ENCODE measurements at regions not wholly inside any gene's neighbourhood (a gene's known extent, or its start where the extent isn't known, plus 50 kb on each side); places are given as distances from the start of the nearest gene placed in this dataset.

- H3K27me3 Mint-ChIP-seq: no peaks in the 10 kb centered on the region
- H3K27ac Mint-ChIP-seq: no peak overlapping the region
- intact Hi-C loops (cut with micrococcal nuclease): no loop called here
- no peak overlapping the region for H3K4me3 Mint-ChIP-seq
- no peaks in the 10 kb centered on the region for H3K9me3 Mint-ChIP-seq
- H3K36me3 Mint-ChIP-seq (ENCODE audit: low read depth): no peaks in the 10 kb centered on the region
- no peaks in the 10 kb centered on the region for H3K4me1 Mint-ChIP-seq (ENCODE audit: low read depth)
Measured at GRCh38 chr18:55111271-55111670, 152.0 kb upstream of the CCDC68 start.

- Mint-ChIP-seq H3K4me1 (ENCODE audit: low read depth) (no peaks in the 10 kb centered on the region), H3K9me3 (no peaks in the 10 kb centered on the region), H3K36me3 (ENCODE audit: low read depth) (no peaks in the 10 kb centered on the region), H3K27me3 (no peaks in the 10 kb centered on the region), H3K4me3 (no peak overlapping the region), H3K27ac (no peak overlapping the region)
- intact Hi-C loops (cut with micrococcal nuclease): no loop called here
Measured at GRCh38 chr18:55110436-55110835, 151.2 kb upstream of the CCDC68 start.

GRCh38 chr18:55109818-55110414 is 150.7 kb upstream of the CCDC68 start:
- Mint-ChIP-seq H3K4me3 (no peak overlapping the region), H3K36me3 (ENCODE audit: low read depth) (no peaks in the 10 kb centered on the region), H3K9me3 (no peaks in the 10 kb centered on the region), H3K27ac (no peak overlapping the region), H3K27me3 (no peaks in the 10 kb centered on the region), H3K4me1 (ENCODE audit: low read depth) (no peaks in the 10 kb centered on the region)
- intact Hi-C loops (cut with micrococcal nuclease): no loop called here

- no peaks in the 10 kb centered on the region for H3K27me3 Mint-ChIP-seq
- H3K27ac Mint-ChIP-seq: no peak overlapping the region
- no peaks in the 10 kb centered on the region for H3K4me1 Mint-ChIP-seq (ENCODE audit: low read depth)
- no peaks in the 10 kb centered on the region for H3K36me3 Mint-ChIP-seq (ENCODE audit: low read depth)
- intact Hi-C loops (cut with micrococcal nuclease): no loop called here
- no peaks in the 10 kb centered on the region for H3K9me3 Mint-ChIP-seq
- H3K4me3 Mint-ChIP-seq: no peak overlapping the region
Measured at GRCh38 chr18:55106906-55107305, 147.6 kb upstream of the CCDC68 start.

- intact Hi-C loops (cut with micrococcal nuclease): no loop called here
- Mint-ChIP-seq H3K36me3 (ENCODE audit: low read depth) (no peaks in the 10 kb centered on the region), H3K4me3 (no peak overlapping the region), H3K4me1 (ENCODE audit: low read depth) (no peaks in the 10 kb centered on the region), H3K9me3 (no peaks in the 10 kb centered on the region), H3K27ac (no peak overlapping the region), H3K27me3 (no peaks in the 10 kb centered on the region)
Measured at GRCh38 chr18:55106466-55106865, 147.2 kb upstream of the CCDC68 start.

- H3K4me3 Mint-ChIP-seq: no peak overlapping the region
- no peaks in the 10 kb centered on the region for H3K4me1 Mint-ChIP-seq (ENCODE audit: low read depth)
Measured at GRCh38 chr18:55105873-55106272, 146.6 kb upstream of the CCDC68 start.

GRCh38 chr18:55102958-55103456 is 143.7 kb upstream of the CCDC68 start:
- Mint-ChIP-seq H3K27ac (no peak overlapping the region), H3K4me1 (ENCODE audit: low read depth) (no peaks in the 10 kb centered on the region), H3K9me3 (no peaks in the 10 kb centered on the region), H3K4me3 (no peak overlapping the region), H3K27me3 (no peaks in the 10 kb centered on the region), H3K36me3 (ENCODE audit: low read depth) (no peaks in the 10 kb centered on the region)
- intact Hi-C loops (cut with micrococcal nuclease): no loop called here

More at GRCh38 chr18:55105873-55106272, 146.6 kb upstream of the CCDC68 start:
- no peaks in the 10 kb centered on the region for H3K9me3 Mint-ChIP-seq
- H3K27me3 Mint-ChIP-seq: no peaks in the 10 kb centered on the region
- H3K36me3 Mint-ChIP-seq (ENCODE audit: low read depth): no peaks in the 10 kb centered on the region
- intact Hi-C loops (cut with micrococcal nuclease): no loop called here
- no peak overlapping the region for H3K27ac Mint-ChIP-seq

GRCh38 chr18:55102501-55102900 is 143.2 kb upstream of the CCDC68 start:
- no peak overlapping the region for H3K4me3 Mint-ChIP-seq
- no peaks in the 10 kb centered on the region for H3K4me1 Mint-ChIP-seq (ENCODE audit: low read depth)
- H3K36me3 Mint-ChIP-seq (ENCODE audit: low read depth): no peaks in the 10 kb centered on the region
- H3K27ac Mint-ChIP-seq: no peak overlapping the region
- no peaks in the 10 kb centered on the region for H3K9me3 Mint-ChIP-seq
- no peaks in the 10 kb centered on the region for H3K27me3 Mint-ChIP-seq
- intact Hi-C loops (cut with micrococcal nuclease): no loop called here

- Mint-ChIP-seq H3K27me3 (no peaks in the 10 kb centered on the region), H3K27ac (no peak overlapping the region), H3K9me3 (no peaks in the 10 kb centered on the region), H3K36me3 (ENCODE audit: low read depth) (no peaks in the 10 kb centered on the region), H3K4me3 (no peak overlapping the region), H3K4me1 (ENCODE audit: low read depth) (no peaks in the 10 kb centered on the region)
- intact Hi-C loops (cut with micrococcal nuclease): no loop called here
Measured at GRCh38 chr18:55101458-55101824, 142.2 kb upstream of the CCDC68 start.

GRCh38 chr18:55100817-55101457 is 141.7 kb upstream of the CCDC68 start:
- Mint-ChIP-seq H3K4me1 (ENCODE audit: low read depth) (no peaks in the 10 kb centered on the region), H3K4me3 (no peak overlapping the region), H3K9me3 (no peaks in the 10 kb centered on the region), H3K27ac (no peak overlapping the region), H3K36me3 (ENCODE audit: low read depth) (no peaks in the 10 kb centered on the region), H3K27me3 (no peaks in the 10 kb centered on the region)
- intact Hi-C loops (cut with micrococcal nuclease): no loop called here

- Mint-ChIP-seq H3K4me1 (ENCODE audit: low read depth) (peaks cover 10% of the 10 kb centered on the region), H3K4me3 (no peak overlapping the region), H3K27ac (no peak overlapping the region), H3K36me3 (ENCODE audit: low read depth) (no peaks in the 10 kb centered on the region), H3K27me3 (no peaks in the 10 kb centered on the region), H3K9me3 (no peaks in the 10 kb centered on the region)
- intact Hi-C loops (cut with micrococcal nuclease): no loop called here
Measured at GRCh38 chr18:55097456-55098170, 138.4 kb upstream of the CCDC68 start.

- no peaks in the 10 kb centered on the region for H3K36me3 Mint-ChIP-seq (ENCODE audit: low read depth)
- intact Hi-C loops (cut with micrococcal nuclease): no loop called here
- no peak overlapping the region for H3K4me3 Mint-ChIP-seq
- H3K4me1 Mint-ChIP-seq (ENCODE audit: low read depth): peaks cover 10% of the 10 kb centered on the region
- no peaks in the 10 kb centered on the region for H3K27me3 Mint-ChIP-seq
- no peak overlapping the region for H3K27ac Mint-ChIP-seq
- H3K9me3 Mint-ChIP-seq: no peaks in the 10 kb centered on the region
Measured at GRCh38 chr18:55096263-55096951, 137.1 kb upstream of the CCDC68 start.

GRCh38 chr18:55095584-55095983 is 136.3 kb upstream of the CCDC68 start:
- H3K27ac Mint-ChIP-seq: no peak overlapping the region
- intact Hi-C loops (cut with micrococcal nuclease): no loop called here
- no peaks in the 10 kb centered on the region for H3K9me3 Mint-ChIP-seq
- H3K36me3 Mint-ChIP-seq (ENCODE audit: low read depth): no peaks in the 10 kb centered on the region
- no peak overlapping the region for H3K4me3 Mint-ChIP-seq
- no peaks in the 10 kb centered on the region for H3K27me3 Mint-ChIP-seq
- peaks cover 10% of the 10 kb centered on the region for H3K4me1 Mint-ChIP-seq (ENCODE audit: low read depth)

GRCh38 chr18:55093808-55094207 is 134.5 kb upstream of the CCDC68 start:
- no peaks in the 10 kb centered on the region for H3K9me3 Mint-ChIP-seq
- H3K4me3 Mint-ChIP-seq: no peak overlapping the region
- no peak overlapping the region for H3K27ac Mint-ChIP-seq
- no peaks in the 10 kb centered on the region for H3K27me3 Mint-ChIP-seq
- H3K36me3 Mint-ChIP-seq (ENCODE audit: low read depth): no peaks in the 10 kb centered on the region
- intact Hi-C loops (cut with micrococcal nuclease): no loop called here
- peaks cover 10% of the 10 kb centered on the region for H3K4me1 Mint-ChIP-seq (ENCODE audit: low read depth)

Data from dendritic cell treated with granulocyte-macrophage colony-stimulating factor and Interleukin-4, amounts not matched to agents 40 ng/mL and 50 ng/mL, for 4 days (primary cell).